WTC11 (cell line): ENCODE measurements at regions not wholly inside any gene's neighbourhood (a gene's known extent, or its start where the extent isn't known, plus 50 kb on each side); places are given as distances from the start of the nearest gene placed in this dataset.

Experiments
- ATAC-seq: fragments of 200-7000 bp; cut with Tn5 transposase; 2 replicates; pipeline ENCODE4 v1.10.0; 2021; ENCODE audit warnings: mild to moderate bottlenecking, moderate library complexity
- CTCF ChIA-PET: fragments of 300-600 bp; sonication (Branson Sonifier 250); formaldehyde crosslinking; loops from one replicate; lab custom pipeline; 2021; ENCODE audit warnings: antibody characterized with exemption; lab: Charles Lee
- POLR2A ChIA-PET: fragments of 350-600 bp; sonication (Branson Sonifier 250); formaldehyde crosslinking; loops from one replicate; lab custom pipeline; 2021; ENCODE audit warnings: antibody characterized with exemption; lab: Charles Lee
- DNase-seq: peaks from one replicate; pipeline ENCODE4 v3.0.0; 2021; ENCODE audit warnings: low spot score
- H3K27ac Mint-ChIP-seq: 2 replicates; pipeline ENCODE4 v1.8.0; 2021; ENCODE audit warnings: mixed read lengths
- H3K27me3 Mint-ChIP-seq: 2 replicates; pipeline ENCODE4 v1.8.0; 2021; ENCODE audit warnings: low read depth, mild to moderate bottlenecking, moderate library complexity, mixed read lengths
- H3K36me3 Mint-ChIP-seq: 2 replicates; pipeline ENCODE4 v1.8.0; 2021; ENCODE audit warnings: mixed read lengths
- H3K4me1 Mint-ChIP-seq: 2 replicates; pipeline ENCODE4 v1.8.0; 2022; ENCODE audit warnings: mixed read lengths
- H3K4me3 Mint-ChIP-seq: 2 replicates; pipeline ENCODE4 v1.8.0; 2021; ENCODE audit warnings: mild to moderate bottlenecking, moderate library complexity, mixed read lengths
- H3K9me3 Mint-ChIP-seq: 2 replicates; pipeline ENCODE4 v1.8.0; 2021; ENCODE audit warnings: mixed read lengths
- ATF6 ChIP-seq: sonication (generic); formaldehyde crosslinking; IDR thresholded peaks from 2 replicates; pipeline ENCODE4 v1.8.1; 2023; ENCODE audit warnings: mild to moderate bottlenecking, missing genetic modification reagents
- CREM ChIP-seq: sonication (generic); formaldehyde crosslinking; IDR thresholded peaks from 2 replicates; pipeline ENCODE4 v1.8.1; 2022; ENCODE audit warnings: mild to moderate bottlenecking, missing genetic modification reagents, moderate library complexity
- E2F5 ChIP-seq: sonication (generic); formaldehyde crosslinking; IDR thresholded peaks from 2 replicates; pipeline ENCODE4 v1.8.1; 2022; ENCODE audit warnings: mild to moderate bottlenecking, moderate library complexity, missing genetic modification reagents
- ERG ChIP-seq: fragments of 250-450 bp; sonication (Bioruptor Pico); IDR thresholded peaks from 2 replicates; pipeline ENCODE4 v1.8.0; 2021; ENCODE audit warnings: mild to moderate bottlenecking
- ETV6 ChIP-seq: sonication (generic); formaldehyde crosslinking; IDR thresholded peaks from 2 replicates; pipeline ENCODE4 v1.8.1; 2022; ENCODE audit warnings: mild to moderate bottlenecking, missing genetic modification reagents
- FOXJ3 ChIP-seq: sonication (generic); formaldehyde crosslinking; IDR thresholded peaks from 2 replicates; pipeline ENCODE4 v1.9.0; 2021; ENCODE audit warnings: missing genetic modification reagents, mild to moderate bottlenecking, borderline replicate concordance
- FOXK1 ChIP-seq: sonication (generic); formaldehyde crosslinking; IDR thresholded peaks from 2 replicates; pipeline ENCODE4 v1.8.0; 2022; ENCODE audit warnings: mild to moderate bottlenecking, moderate library complexity, missing genetic modification reagents
- GABPB1 ChIP-seq: sonication (generic); formaldehyde crosslinking; IDR thresholded peaks from 2 replicates; pipeline ENCODE4 v1.8.1; 2023; ENCODE audit warnings: mild to moderate bottlenecking, missing genetic modification reagents
- MLX ChIP-seq: sonication (generic); formaldehyde crosslinking; IDR thresholded peaks from 2 replicates; pipeline ENCODE4 v1.8.1; 2023; ENCODE audit warnings: mild to moderate bottlenecking, missing genetic modification reagents, moderate library complexity
- MYBL2 ChIP-seq: sonication (generic); formaldehyde crosslinking; IDR thresholded peaks from 2 replicates; pipeline ENCODE4 v1.8.1; 2023; ENCODE audit warnings: mild to moderate bottlenecking, moderate library complexity, missing genetic modification reagents
- NFYB ChIP-seq: sonication (generic); formaldehyde crosslinking; conservative IDR thresholded peaks from 2 replicates; pipeline ENCODE4 v1.8.0; 2022; ENCODE audit warnings: low read depth, missing genetic modification reagents
- RELA ChIP-seq: sonication (generic); formaldehyde crosslinking; IDR thresholded peaks from 2 replicates; pipeline ENCODE4 v1.8.1; 2022; ENCODE audit warnings: missing genetic modification reagents, mild to moderate bottlenecking, borderline replicate concordance
- SMAD3 ChIP-seq: sonication (generic); formaldehyde crosslinking; IDR thresholded peaks from 2 replicates; pipeline ENCODE4 v1.8.0; 2022; ENCODE audit warnings: missing genetic modification reagents, mild to moderate bottlenecking, borderline replicate concordance
- STAT6 ChIP-seq: sonication (generic); formaldehyde crosslinking; conservative IDR thresholded peaks from 2 replicates; pipeline ENCODE4 v1.8.1; 2023; ENCODE audit warnings: mild to moderate bottlenecking, low read depth, missing genetic modification reagents, moderate library complexity
- TEAD1 ChIP-seq: sonication (generic); formaldehyde crosslinking; IDR thresholded peaks from 2 replicates; pipeline ENCODE4 v1.8.0; 2022; ENCODE audit warnings: mild to moderate bottlenecking, missing genetic modification reagents
- USF2 ChIP-seq: sonication (generic); formaldehyde crosslinking; IDR thresholded peaks from 2 replicates; pipeline ENCODE4 v1.8.1; 2023; ENCODE audit warnings: mild to moderate bottlenecking, missing genetic modification reagents, moderate library complexity
- ZMAT4 ChIP-seq: fragments of 250-450 bp; sonication (Bioruptor Pico); IDR thresholded peaks from 2 replicates; pipeline ENCODE4 v1.9.0; 2021; ENCODE audit warnings: mild to moderate bottlenecking
- ZNF416 ChIP-seq: fragments of 250-450 bp; sonication (Bioruptor Pico); IDR thresholded peaks from 2 replicates; pipeline ENCODE4 v1.9.0; 2021; ENCODE audit warnings: mild to moderate bottlenecking, inconsistent platforms
- ZNF425 ChIP-seq: fragments of 250-450 bp; sonication (Bioruptor Pico); conservative IDR thresholded peaks from 2 replicates; pipeline ENCODE4 v1.9.0; 2021; ENCODE audit warnings: mild to moderate bottlenecking
- ZNF532 ChIP-seq: fragments of 250-450 bp; sonication (Bioruptor Pico); IDR thresholded peaks from 2 replicates; pipeline ENCODE4 v1.9.0; 2021; ENCODE audit warnings: mild to moderate bottlenecking, borderline replicate concordance

- TF ChIP-seq E2F5 (CRISPR knock-in tag) (no peak), ZNF416 (no peak), SMAD3 (CRISPR knock-in tag) (no peak), NFYB (CRISPR knock-in tag) (no peak), ZMAT4 (no peak), USF2 (no peak), FOXK1 (CRISPR knock-in tag) (no peak), RELA (CRISPR knock-in tag) (no peak), FOXJ3 (no peak)
- TF ChIP-seq, all 79 proteins: peak for 0
Observed at GRCh38 chr3:40876009-40876408, 323.3 kb upstream of the CTNNB1 start (continued).

- H3K4me1 Mint-ChIP-seq: peaks cover 32% of the 10 kb centered on the region
- ChIA-PET CTCF (no interaction called here), POLR2A (no interaction called here)
- peaks cover 12% of the 10 kb centered on the region for H3K9me3 Mint-ChIP-seq
- TF ChIP-seq GABPB1: no peak
- no peak for TF ChIP-seq CREM (CRISPR knock-in tag)
- no peak for TF ChIP-seq ETV6
- no peak for TF ChIP-seq ZNF425
- no peak for TF ChIP-seq STAT6
- no peak for TF ChIP-seq NFYB (CRISPR knock-in tag)
- TF ChIP-seq TEAD1: no peak
- TF ChIP-seq ZNF532 (CRISPR knock-in tag): no peak
- TF ChIP-seq ERG (CRISPR knock-in tag): no peak
- no peak for TF ChIP-seq MLX (CRISPR knock-in tag)
- no peak for TF ChIP-seq ATF6 (CRISPR knock-in tag)
- TF ChIP-seq MYBL2 (CRISPR knock-in tag): no peak
- DNase-seq (no peak), ATAC-seq (no peak)
- no peak overlapping the region for H3K27ac Mint-ChIP-seq
- no peaks in the 10 kb centered on the region for H3K36me3 Mint-ChIP-seq
- H3K27me3 Mint-ChIP-seq: no peaks in the 10 kb centered on the region
- H3K4me3 Mint-ChIP-seq: no peak overlapping the region
Observed at GRCh38 chr3:40876496-40876895, 322.8 kb upstream of the CTNNB1 start.
